H9 (cell line): ENCODE measurements at regions not wholly inside any gene's neighbourhood (a gene's known extent, or its start where the extent isn't known, plus 50 kb on each side); places are given as distances from the start of the nearest gene placed in this dataset.

ENCODE experiments used
- DNase-seq: peaks from one replicate; pipeline ENCODE4 v3.0.0-alpha.2; 2017
- H2AFZ ChIP-seq: one replicate; pipeline ENCODE4 v1.6.1; 2013; ENCODE audit warnings: mild to moderate bottlenecking, low read length, control low read depth, moderate library complexity
- H2AK5ac ChIP-seq: 2 replicates; pipeline ENCODE4 v1.6.1; 2013; ENCODE audit warnings: low read length, control low read depth, mixed read lengths; ENCODE audit not compliant: insufficient read length
- H2BK120ac ChIP-seq: one replicate; pipeline ENCODE4 v1.6.1; 2013; ENCODE audit warnings: low read depth, mild to moderate bottlenecking, low read length, control low read depth, inconsistent platforms; ENCODE audit not compliant: poor library complexity, severe bottlenecking
- H2BK12ac ChIP-seq: 2 replicates; pipeline ENCODE4 v1.6.1; 2013; ENCODE audit warnings: low read length, control low read depth, mixed read lengths, low read depth; ENCODE audit not compliant: insufficient read length
- H2BK15ac ChIP-seq: 2 replicates; pipeline ENCODE4 v1.6.1; 2013; ENCODE audit warnings: low read depth, low read length, control low read depth
- H2BK20ac ChIP-seq: one replicate; pipeline ENCODE4 v1.6.1; 2013; ENCODE audit warnings: low read depth, mild to moderate bottlenecking, low read length, control low read depth, inconsistent platforms; ENCODE audit not compliant: poor library complexity, severe bottlenecking
- H2BK5ac ChIP-seq: 2 replicates; pipeline ENCODE4 v1.6.1; 2013; ENCODE audit warnings: low read length, control low read depth, mixed read lengths; ENCODE audit not compliant: insufficient read length
- H3K14ac ChIP-seq: 2 replicates; pipeline ENCODE4 v1.6.1; 2013; ENCODE audit warnings: low read length, control low read depth; ENCODE audit not compliant: insufficient read depth
- H3K18ac ChIP-seq: 2 replicates; pipeline ENCODE4 v1.6.1; 2013; ENCODE audit warnings: low read depth, mild to moderate bottlenecking, mixed read lengths, low read length, control low read depth; ENCODE audit not compliant: insufficient read length
- H3K23ac ChIP-seq: 2 replicates; pipeline ENCODE4 v1.6.1; 2013; ENCODE audit warnings: low read length, control low read depth, mixed read lengths, low read depth; ENCODE audit not compliant: insufficient read length
- H3K23me2 ChIP-seq: 2 replicates; pipeline ENCODE4 v1.6.1; 2013; ENCODE audit warnings: low read depth, mild to moderate bottlenecking, mixed read lengths, low read length, control low read depth; ENCODE audit not compliant: insufficient read length, poor library complexity, severe bottlenecking
- H3K27ac ChIP-seq: 2 replicates; pipeline ENCODE4 v1.5.1; 2013; ENCODE audit warnings: low read length, control low read depth, mixed read lengths, low read depth; ENCODE audit not compliant: insufficient read length
- H3K27me3 ChIP-seq: 2 replicates; pipeline ENCODE4 v1.6.1; 2013; ENCODE audit warnings: low read length, control low read depth, inconsistent platforms; ENCODE audit not compliant: insufficient read depth
- H3K4ac ChIP-seq: 2 replicates; pipeline ENCODE4 v1.6.1; 2013; ENCODE audit warnings: low read depth, mild to moderate bottlenecking, control low read depth, inconsistent platforms, low read length, moderate library complexity
- H3K4me1 ChIP-seq: 2 replicates; pipeline ENCODE4 v1.6.1; 2013; ENCODE audit warnings: low read length, control low read depth, inconsistent platforms; ENCODE audit not compliant: insufficient read depth
- H3K4me2 ChIP-seq: 2 replicates; pipeline ENCODE4 v1.6.1; 2013; ENCODE audit warnings: low read length, control low read depth, mixed read lengths; ENCODE audit not compliant: insufficient read length, insufficient read depth
- H3K56ac ChIP-seq: 2 replicates; pipeline ENCODE4 v1.6.1; 2013; ENCODE audit warnings: low read depth, mild to moderate bottlenecking, mixed read lengths, low read length, control low read depth; ENCODE audit not compliant: insufficient read length
- H3K79me1 ChIP-seq: 2 replicates; pipeline ENCODE4 v1.6.1; 2013; ENCODE audit warnings: low read depth, mild to moderate bottlenecking, moderate library complexity, low read length, control low read depth, inconsistent platforms; ENCODE audit not compliant: insufficient read depth, poor library complexity, severe bottlenecking
- H3K79me2 ChIP-seq: 2 replicates; pipeline ENCODE4 v1.6.1; 2013; ENCODE audit warnings: low read length, control low read depth, inconsistent platforms; ENCODE audit not compliant: insufficient read depth
- H3K9ac ChIP-seq: 2 replicates; pipeline ENCODE4 v1.6.1; 2013; ENCODE audit warnings: low read length, control low read depth, mixed read lengths; ENCODE audit not compliant: insufficient read length; ENCODE audit errors: extremely low read depth
- H3K9me3 ChIP-seq: one replicate; pipeline ENCODE4 v1.6.1; 2013; ENCODE audit warnings: low read depth, low read length, inconsistent platforms; ENCODE audit not compliant: control insufficient read depth
- H3T11ph ChIP-seq: one replicate; pipeline ENCODE4 v1.6.1; 2013; ENCODE audit warnings: mild to moderate bottlenecking, low read length, control low read depth, inconsistent platforms
- H4K20me1 ChIP-seq: one replicate; pipeline ENCODE4 v1.6.1; 2013; ENCODE audit not compliant: control insufficient read depth, insufficient read length, insufficient read depth
- H4K5ac ChIP-seq: 2 replicates; pipeline ENCODE4 v1.6.1; 2013; ENCODE audit warnings: low read depth, mild to moderate bottlenecking, mixed read lengths, low read length, control low read depth; ENCODE audit not compliant: insufficient read length
- H4K8ac ChIP-seq: replicated peaks from 2 replicates; pipeline ENCODE4 v1.6.1; 2013; ENCODE audit warnings: low read length, control low read depth, mixed read lengths, low read depth; ENCODE audit not compliant: insufficient read length
- H4K91ac ChIP-seq: 2 replicates; pipeline ENCODE4 v1.6.1; 2013; ENCODE audit warnings: low read depth, mild to moderate bottlenecking, moderate library complexity, mixed read lengths, low read length, control low read depth; ENCODE audit not compliant: insufficient read length
- H3K27ac Mint-ChIP-seq, 3 experiments: 2 replicates in 2 of 3; 3 replicates in 1 of 3; pipeline ENCODE4 v1.8.0; 2020 to 2021; ENCODE audit warnings: mixed read lengths in 3 of 3, mild to moderate bottlenecking in 1 of 3, moderate library complexity in 1 of 3
- H3K27me3 Mint-ChIP-seq: 2 replicates; pipeline ENCODE4 v1.8.0; 2021; ENCODE audit warnings: low read depth, mild to moderate bottlenecking, moderate library complexity, mixed read lengths
- H3K36me3 Mint-ChIP-seq, 3 experiments: 2 replicates in 2 of 3; 3 replicates in 1 of 3; pipeline ENCODE4 v1.8.0; 2020 to 2021; ENCODE audit warnings: low read depth in 3 of 3, mixed read lengths in 3 of 3; ENCODE audit not compliant: insufficient read depth in 1 of 3
- H3K4me1 Mint-ChIP-seq, 2 experiments: 2 replicates each; pipeline ENCODE4 v1.8.0; 2020; ENCODE audit warnings: mixed read lengths in 2 of 2
- H3K4me3 Mint-ChIP-seq, 2 experiments: 2 replicates in 1 of 2; 3 replicates in 1 of 2; pipeline ENCODE4 v1.8.0; 2020 to 2021; ENCODE audit warnings: mild to moderate bottlenecking in 2 of 2, mixed read lengths in 2 of 2, moderate library complexity in 1 of 2
- H3K9me3 Mint-ChIP-seq, 2 experiments: 2 replicates in 1 of 2; 3 replicates in 1 of 2; pipeline ENCODE4 v1.8.0; 2020; ENCODE audit warnings: mild to moderate bottlenecking in 2 of 2, mixed read lengths in 2 of 2, moderate library complexity in 1 of 2
- CTCF ChIP-seq: fragments of 200-600 bp; sonication (generic); conservative IDR thresholded peaks from 3 replicates; pipeline ENCODE4 v1.8.0; 2021; ENCODE audit warnings: antibody characterized with exemption, mild to moderate bottlenecking
- WGBS: extraction: QIAGEN DNeasy Blood & Tissue Kit; methylation state at CpG from one replicate; pipeline ENCODE4 v1.1.7; 2013; ENCODE audit warnings: missing lambda C conversion rate, low lambda C conversion rate, mixed read lengths; ENCODE audit not compliant: insufficient read length; ENCODE audit errors: extremely low coverage; 5-methylcytosine and 5-hydroxymethylcytosine counted together

DNA sequence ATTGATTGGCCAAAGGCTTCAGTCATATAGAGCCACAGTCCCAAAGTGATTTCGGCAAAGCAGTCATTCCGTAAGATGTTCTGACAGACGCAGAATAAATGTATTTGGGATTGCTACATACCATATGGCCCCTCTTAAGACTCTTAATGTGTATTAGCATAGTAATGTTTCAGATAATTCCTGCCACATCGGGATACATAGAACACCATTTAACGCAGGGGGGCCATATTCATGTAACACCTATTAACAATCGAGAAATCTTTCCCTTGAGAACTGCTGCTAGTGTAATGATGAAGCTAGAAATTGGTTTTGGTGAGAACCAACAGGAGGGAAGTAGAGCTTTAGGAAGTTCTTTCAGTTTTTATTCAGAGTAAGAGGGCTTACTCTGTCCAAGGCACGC is 390.9 kb upstream of the SASH1 start:
- Histone ChIP-seq H3K4ac (no peak overlapping the region), H3K14ac (no peak overlapping the region), H3K4me2 (no peak overlapping the region), H4K5ac (no peak overlapping the region), H4K20me1 (no peaks in the 10 kb centered on the region), H3T11ph (no peak overlapping the region), H3K79me2 (no peaks in the 10 kb centered on the region), H2AFZ (no peak overlapping the region), H3K18ac (no peak overlapping the region), H2AK5ac (no peak overlapping the region), H4K8ac (no peak overlapping the region), H2BK120ac (no peak overlapping the region), H3K9me3 (no peaks in the 10 kb centered on the region), H3K23me2 (no peaks in the 10 kb centered on the region), H3K4me1 (no peaks in the 10 kb centered on the region), H2BK5ac (no peak overlapping the region), H3K79me1 (no peaks in the 10 kb centered on the region), H2BK12ac (no peak overlapping the region), H3K27me3 (no peaks in the 10 kb centered on the region), H3K23ac (no peak overlapping the region), H3K27ac (no peak overlapping the region), H2BK20ac (no peak overlapping the region), H4K91ac (no peak overlapping the region), H3K9ac (no peak overlapping the region), H2BK15ac (no peak overlapping the region), H3K56ac (no peak overlapping the region)
- Mint-ChIP-seq H3K9me3 (no peaks in the 10 kb centered on the region; a peak in 1 of 5 replicates), H3K27ac (no peak overlapping the region), H3K4me3 (no peak overlapping the region), H3K36me3 (no peaks in the 10 kb centered on the region), H3K27me3 (no peaks in the 10 kb centered on the region), H3K4me1 (no peaks in the 10 kb centered on the region)
- no peak for TF ChIP-seq CTCF
- no peak for DNase-seq
- WGBS, result no CpG with 5 or more reads among the region's 7 CpGs
